H9 (cell line): ENCODE measurements at regions not wholly inside any gene's neighbourhood (a gene's known extent, or its start where the extent isn't known, plus 50 kb on each side); places are given as distances from the start of the nearest gene placed in this dataset.
"Not testable (repeated sequence)": the region's sequence is repeated elsewhere in the genome, so short reads cannot be mapped to it uniquely, and the experiment has no call there.

Experiments used
- DNase-seq: peaks from one replicate; pipeline ENCODE4 v3.0.0-alpha.2; 2017
- H2AFZ ChIP-seq: one replicate; pipeline ENCODE4 v1.6.1; 2013; ENCODE audit warnings: mild to moderate bottlenecking, low read length, control low read depth, moderate library complexity
- H2AK5ac ChIP-seq: 2 replicates; pipeline ENCODE4 v1.6.1; 2013; ENCODE audit warnings: low read length, control low read depth, mixed read lengths; ENCODE audit not compliant: insufficient read length
- H2BK120ac ChIP-seq: one replicate; pipeline ENCODE4 v1.6.1; 2013; ENCODE audit warnings: low read depth, mild to moderate bottlenecking, low read length, control low read depth, inconsistent platforms; ENCODE audit not compliant: poor library complexity, severe bottlenecking
- H2BK12ac ChIP-seq: 2 replicates; pipeline ENCODE4 v1.6.1; 2013; ENCODE audit warnings: low read length, control low read depth, mixed read lengths, low read depth; ENCODE audit not compliant: insufficient read length
- H2BK15ac ChIP-seq: 2 replicates; pipeline ENCODE4 v1.6.1; 2013; ENCODE audit warnings: low read depth, low read length, control low read depth
- H2BK20ac ChIP-seq: one replicate; pipeline ENCODE4 v1.6.1; 2013; ENCODE audit warnings: low read depth, mild to moderate bottlenecking, low read length, control low read depth, inconsistent platforms; ENCODE audit not compliant: poor library complexity, severe bottlenecking
- H2BK5ac ChIP-seq: 2 replicates; pipeline ENCODE4 v1.6.1; 2013; ENCODE audit warnings: low read length, control low read depth, mixed read lengths; ENCODE audit not compliant: insufficient read length
- H3K14ac ChIP-seq: 2 replicates; pipeline ENCODE4 v1.6.1; 2013; ENCODE audit warnings: low read length, control low read depth; ENCODE audit not compliant: insufficient read depth
- H3K18ac ChIP-seq: 2 replicates; pipeline ENCODE4 v1.6.1; 2013; ENCODE audit warnings: low read depth, mild to moderate bottlenecking, mixed read lengths, low read length, control low read depth; ENCODE audit not compliant: insufficient read length
- H3K23ac ChIP-seq: 2 replicates; pipeline ENCODE4 v1.6.1; 2013; ENCODE audit warnings: low read length, control low read depth, mixed read lengths, low read depth; ENCODE audit not compliant: insufficient read length
- H3K23me2 ChIP-seq: 2 replicates; pipeline ENCODE4 v1.6.1; 2013; ENCODE audit warnings: low read depth, mild to moderate bottlenecking, mixed read lengths, low read length, control low read depth; ENCODE audit not compliant: insufficient read length, poor library complexity, severe bottlenecking
- H3K27ac ChIP-seq: 2 replicates; pipeline ENCODE4 v1.5.1; 2013; ENCODE audit warnings: low read length, control low read depth, mixed read lengths, low read depth; ENCODE audit not compliant: insufficient read length
- H3K27me3 ChIP-seq: 2 replicates; pipeline ENCODE4 v1.6.1; 2013; ENCODE audit warnings: low read length, control low read depth, inconsistent platforms; ENCODE audit not compliant: insufficient read depth
- H3K4ac ChIP-seq: 2 replicates; pipeline ENCODE4 v1.6.1; 2013; ENCODE audit warnings: low read depth, mild to moderate bottlenecking, control low read depth, inconsistent platforms, low read length, moderate library complexity
- H3K4me1 ChIP-seq: 2 replicates; pipeline ENCODE4 v1.6.1; 2013; ENCODE audit warnings: low read length, control low read depth, inconsistent platforms; ENCODE audit not compliant: insufficient read depth
- H3K4me2 ChIP-seq: 2 replicates; pipeline ENCODE4 v1.6.1; 2013; ENCODE audit warnings: low read length, control low read depth, mixed read lengths; ENCODE audit not compliant: insufficient read length, insufficient read depth
- H3K56ac ChIP-seq: 2 replicates; pipeline ENCODE4 v1.6.1; 2013; ENCODE audit warnings: low read depth, mild to moderate bottlenecking, mixed read lengths, low read length, control low read depth; ENCODE audit not compliant: insufficient read length
- H3K79me1 ChIP-seq: 2 replicates; pipeline ENCODE4 v1.6.1; 2013; ENCODE audit warnings: low read depth, mild to moderate bottlenecking, moderate library complexity, low read length, control low read depth, inconsistent platforms; ENCODE audit not compliant: insufficient read depth, poor library complexity, severe bottlenecking
- H3K79me2 ChIP-seq: 2 replicates; pipeline ENCODE4 v1.6.1; 2013; ENCODE audit warnings: low read length, control low read depth, inconsistent platforms; ENCODE audit not compliant: insufficient read depth
- H3K9ac ChIP-seq: 2 replicates; pipeline ENCODE4 v1.6.1; 2013; ENCODE audit warnings: low read length, control low read depth, mixed read lengths; ENCODE audit not compliant: insufficient read length; ENCODE audit errors: extremely low read depth
- H3K9me3 ChIP-seq: one replicate; pipeline ENCODE4 v1.6.1; 2013; ENCODE audit warnings: low read depth, low read length, inconsistent platforms; ENCODE audit not compliant: control insufficient read depth
- H3T11ph ChIP-seq: one replicate; pipeline ENCODE4 v1.6.1; 2013; ENCODE audit warnings: mild to moderate bottlenecking, low read length, control low read depth, inconsistent platforms
- H4K20me1 ChIP-seq: one replicate; pipeline ENCODE4 v1.6.1; 2013; ENCODE audit not compliant: control insufficient read depth, insufficient read length, insufficient read depth
- H4K5ac ChIP-seq: 2 replicates; pipeline ENCODE4 v1.6.1; 2013; ENCODE audit warnings: low read depth, mild to moderate bottlenecking, mixed read lengths, low read length, control low read depth; ENCODE audit not compliant: insufficient read length
- H4K8ac ChIP-seq: replicated peaks from 2 replicates; pipeline ENCODE4 v1.6.1; 2013; ENCODE audit warnings: low read length, control low read depth, mixed read lengths, low read depth; ENCODE audit not compliant: insufficient read length
- H4K91ac ChIP-seq: 2 replicates; pipeline ENCODE4 v1.6.1; 2013; ENCODE audit warnings: low read depth, mild to moderate bottlenecking, moderate library complexity, mixed read lengths, low read length, control low read depth; ENCODE audit not compliant: insufficient read length
- H3K27ac Mint-ChIP-seq, 3 experiments: 2 replicates in 2 of 3; 3 replicates in 1 of 3; pipeline ENCODE4 v1.8.0; 2020 to 2021; ENCODE audit warnings: mixed read lengths in 3 of 3, mild to moderate bottlenecking in 1 of 3, moderate library complexity in 1 of 3
- H3K27me3 Mint-ChIP-seq: 2 replicates; pipeline ENCODE4 v1.8.0; 2021; ENCODE audit warnings: low read depth, mild to moderate bottlenecking, moderate library complexity, mixed read lengths
- H3K36me3 Mint-ChIP-seq, 3 experiments: 2 replicates in 2 of 3; 3 replicates in 1 of 3; pipeline ENCODE4 v1.8.0; 2020 to 2021; ENCODE audit warnings: low read depth in 3 of 3, mixed read lengths in 3 of 3; ENCODE audit not compliant: insufficient read depth in 1 of 3
- H3K4me1 Mint-ChIP-seq, 2 experiments: 2 replicates each; pipeline ENCODE4 v1.8.0; 2020; ENCODE audit warnings: mixed read lengths in 2 of 2
- H3K4me3 Mint-ChIP-seq, 2 experiments: 2 replicates in 1 of 2; 3 replicates in 1 of 2; pipeline ENCODE4 v1.8.0; 2020 to 2021; ENCODE audit warnings: mild to moderate bottlenecking in 2 of 2, mixed read lengths in 2 of 2, moderate library complexity in 1 of 2
- H3K9me3 Mint-ChIP-seq, 2 experiments: 2 replicates in 1 of 2; 3 replicates in 1 of 2; pipeline ENCODE4 v1.8.0; 2020; ENCODE audit warnings: mild to moderate bottlenecking in 2 of 2, mixed read lengths in 2 of 2, moderate library complexity in 1 of 2
- CTCF ChIP-seq: fragments of 200-600 bp; sonication (generic); conservative IDR thresholded peaks from 3 replicates; pipeline ENCODE4 v1.8.0; 2021; ENCODE audit warnings: antibody characterized with exemption, mild to moderate bottlenecking
- WGBS: extraction: QIAGEN DNeasy Blood & Tissue Kit; methylation state at CpG from one replicate; pipeline ENCODE4 v1.1.7; 2013; ENCODE audit warnings: missing lambda C conversion rate, low lambda C conversion rate, mixed read lengths; ENCODE audit not compliant: insufficient read length; ENCODE audit errors: extremely low coverage; 5-methylcytosine and 5-hydroxymethylcytosine counted together

- Histone ChIP-seq H2BK15ac (no peak overlapping the region), H3K23me2 (no peaks in the 10 kb centered on the region), H3T11ph (no peak overlapping the region), H3K56ac (no peak overlapping the region), H2BK20ac (no peak overlapping the region), H3K4me1 (no peaks in the 10 kb centered on the region), H3K27ac (no peak overlapping the region), H4K8ac (no peak overlapping the region), H2BK5ac (no peak overlapping the region), H2BK120ac (no peak overlapping the region), H3K9me3 (no peaks in the 10 kb centered on the region), H3K27me3 (no peaks in the 10 kb centered on the region), H3K4ac (no peak overlapping the region), H3K18ac (no peak overlapping the region), H4K5ac (no peak overlapping the region), H3K23ac (no peak overlapping the region), H2AK5ac (no peak overlapping the region), H4K20me1 (no peaks in the 10 kb centered on the region), H3K79me1 (no peaks in the 10 kb centered on the region), H3K4me2 (no peak overlapping the region), H2BK12ac (no peak overlapping the region), H3K79me2 (no peaks in the 10 kb centered on the region; the same call in 1 of the 2 replicates), H4K91ac (no peak overlapping the region), H3K9ac (no peak overlapping the region), H3K14ac (no peak overlapping the region), H2AFZ (no peak overlapping the region)
- peaks cover 0 to 10% of the 10 kb centered on the region in 2 experiments; a peak in 2 of 4 replicates for H3K4me1 Mint-ChIP-seq
- WGBS: no CpG with 5 or more reads among the region's 3 CpGs
- H3K36me3 Mint-ChIP-seq: peaks cover 0 to 13% (median 4%) of the 10 kb centered on the region in 3 experiments; a peak in 4 of 7 replicates
- DNase-seq: no peak
- no peak overlapping the region for H3K4me3 Mint-ChIP-seq
- H3K27me3 Mint-ChIP-seq: no peaks in the 10 kb centered on the region
- peaks cover 5 to 8% of the 10 kb centered on the region in 2 experiments; a peak in 4 of 5 replicates for H3K9me3 Mint-ChIP-seq
- H3K27ac Mint-ChIP-seq: no peak overlapping the region
- no peak for TF ChIP-seq CTCF
Observed at GRCh38 chr3:171916888-171917287, 73.7 kb downstream of the TMEM212 start.

GRCh38 chr3:171922629-171923028 is 79.5 kb downstream of the TMEM212 start:
- DNase-seq, H3K4me3 Mint-ChIP-seq, H3K23me2 ChIP-seq, H3K56ac ChIP-seq, H4K20me1 ChIP-seq, H3K27ac Mint-ChIP-seq, H3K27me3 ChIP-seq, H3K9ac ChIP-seq, H3K4ac ChIP-seq, H2BK15ac ChIP-seq, H2BK12ac ChIP-seq, H4K8ac ChIP-seq, H3T11ph ChIP-seq, H2BK120ac ChIP-seq, H3K27me3 Mint-ChIP-seq, H2BK5ac ChIP-seq, H3K79me1 ChIP-seq, H4K5ac ChIP-seq, H3K27ac ChIP-seq, H2AFZ ChIP-seq, H3K4me2 ChIP-seq, H2AK5ac ChIP-seq, H3K9me3 ChIP-seq, H2BK20ac ChIP-seq, H3K4me1 ChIP-seq, H3K18ac ChIP-seq, H3K23ac ChIP-seq, H3K79me2 ChIP-seq, H3K14ac ChIP-seq, H4K91ac ChIP-seq: not testable (repeated sequence)
- peaks cover 9 to 30% (median 10%) of the 10 kb centered on the region in 3 experiments for H3K36me3 Mint-ChIP-seq
- peaks cover 0 to 10% of the 10 kb centered on the region in 2 experiments; a peak in 2 of 4 replicates for H3K4me1 Mint-ChIP-seq
- peaks cover 26 to 30% of the 10 kb centered on the region in 2 experiments for H3K9me3 Mint-ChIP-seq
- no CpG with 5 or more reads among the region's 1 CpG for WGBS
